ENCODE measurements at regions not wholly inside any gene's neighbourhood (a gene's known extent, or its start where the extent isn't known, plus 50 kb on each side); places are given as distances from the start of the nearest gene placed in this dataset.

DNA sequence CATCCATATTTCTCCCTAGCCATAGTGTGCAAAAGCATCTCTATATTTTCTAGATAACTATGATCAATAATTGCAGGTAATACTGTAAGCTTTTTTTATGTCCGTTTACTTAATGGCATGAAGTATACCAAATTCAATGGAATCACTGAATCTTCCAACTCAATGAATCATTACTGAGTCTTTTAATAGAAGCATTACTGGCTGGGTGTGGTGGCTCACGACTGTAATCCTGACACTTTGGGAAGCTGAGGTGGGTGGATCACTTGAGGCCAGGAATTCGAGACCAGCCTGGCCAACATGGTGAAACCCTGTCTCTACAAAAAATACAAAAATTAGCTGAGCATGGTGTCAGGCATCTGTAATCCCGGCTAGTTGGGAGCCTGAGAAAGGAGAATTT is 372.5 kb downstream of the BMPER start:
- Mint-ChIP-seq H3K27ac (ENCODE audit: unreplicated experiment) (no peak overlapping the region), H3K4me1 (ENCODE audit: low read depth, unreplicated experiment) (no peaks in the 10 kb centered on the region), H3K4me3 (ENCODE audit: unreplicated experiment) (no peak overlapping the region), H3K36me3 (ENCODE audit: unreplicated experiment) (peaks cover 6% of the 10 kb centered on the region), H3K27me3 (ENCODE audit: unreplicated experiment) (no peaks in the 10 kb centered on the region), H3K9me3 (ENCODE audit: unreplicated experiment) (no peaks in the 10 kb centered on the region)
- TF ChIP-seq, protein P1, sequence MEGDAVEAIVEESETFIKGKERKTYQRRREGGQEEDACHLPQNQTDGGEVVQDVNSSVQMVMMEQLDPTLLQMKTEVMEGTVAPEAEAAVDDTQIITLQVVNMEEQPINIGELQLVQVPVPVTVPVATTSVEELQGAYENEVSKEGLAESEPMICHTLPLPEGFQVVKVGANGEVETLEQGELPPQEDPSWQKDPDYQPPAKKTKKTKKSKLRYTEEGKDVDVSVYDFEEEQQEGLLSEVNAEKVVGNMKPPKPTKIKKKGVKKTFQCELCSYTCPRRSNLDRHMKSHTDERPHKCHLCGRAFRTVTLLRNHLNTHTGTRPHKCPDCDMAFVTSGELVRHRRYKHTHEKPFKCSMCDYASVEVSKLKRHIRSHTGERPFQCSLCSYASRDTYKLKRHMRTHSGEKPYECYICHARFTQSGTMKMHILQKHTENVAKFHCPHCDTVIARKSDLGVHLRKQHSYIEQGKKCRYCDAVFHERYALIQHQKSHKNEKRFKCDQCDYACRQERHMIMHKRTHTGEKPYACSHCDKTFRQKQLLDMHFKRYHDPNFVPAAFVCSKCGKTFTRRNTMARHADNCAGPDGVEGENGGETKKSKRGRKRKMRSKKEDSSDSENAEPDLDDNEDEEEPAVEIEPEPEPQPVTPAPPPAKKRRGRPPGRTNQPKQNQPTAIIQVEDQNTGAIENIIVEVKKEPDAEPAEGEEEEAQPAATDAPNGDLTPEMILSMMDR (IDR thresholded peaks at IDR 0.05; ENCODE audit: partially characterized antibody, unreplicated experiment) = no peak
- no peak for DNase-seq

DNA sequence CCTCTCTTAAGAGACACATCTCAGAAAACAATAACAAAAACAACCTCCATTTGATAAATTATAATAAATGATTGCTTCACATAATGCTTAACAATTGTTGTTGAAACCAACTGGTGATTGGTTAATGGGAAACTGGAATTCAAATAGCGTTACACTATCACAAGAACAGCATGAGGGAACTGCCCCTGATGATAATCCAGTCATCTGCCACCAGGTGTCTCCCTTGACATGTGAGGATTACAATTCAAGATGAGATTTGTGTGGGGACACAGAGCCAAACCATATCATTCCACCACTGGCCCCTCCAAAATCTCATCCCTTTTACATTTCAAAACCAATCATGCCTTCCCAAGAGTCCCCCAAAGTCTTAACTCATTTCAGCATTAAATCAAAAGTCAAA is 375.9 kb downstream of the BMPER start:
- H3K9me3 Mint-ChIP-seq (ENCODE audit: unreplicated experiment) = no peaks in the 10 kb centered on the region
- H3K36me3 Mint-ChIP-seq (ENCODE audit: unreplicated experiment) = peaks cover 13% of the 10 kb centered on the region
- TF ChIP-seq, protein P1 (IDR thresholded peaks at IDR 0.05; ENCODE audit: partially characterized antibody, unreplicated experiment) = no peak
- no peaks in the 10 kb centered on the region for H3K4me1 Mint-ChIP-seq (ENCODE audit: low read depth, unreplicated experiment)
- no peak overlapping the region for H3K27ac Mint-ChIP-seq (ENCODE audit: unreplicated experiment)
- peaks cover 1% of the 10 kb centered on the region for H3K27me3 Mint-ChIP-seq (ENCODE audit: unreplicated experiment)
- no peak for DNase-seq
- H3K4me3 Mint-ChIP-seq (ENCODE audit: unreplicated experiment) = no peak overlapping the region

DNA sequence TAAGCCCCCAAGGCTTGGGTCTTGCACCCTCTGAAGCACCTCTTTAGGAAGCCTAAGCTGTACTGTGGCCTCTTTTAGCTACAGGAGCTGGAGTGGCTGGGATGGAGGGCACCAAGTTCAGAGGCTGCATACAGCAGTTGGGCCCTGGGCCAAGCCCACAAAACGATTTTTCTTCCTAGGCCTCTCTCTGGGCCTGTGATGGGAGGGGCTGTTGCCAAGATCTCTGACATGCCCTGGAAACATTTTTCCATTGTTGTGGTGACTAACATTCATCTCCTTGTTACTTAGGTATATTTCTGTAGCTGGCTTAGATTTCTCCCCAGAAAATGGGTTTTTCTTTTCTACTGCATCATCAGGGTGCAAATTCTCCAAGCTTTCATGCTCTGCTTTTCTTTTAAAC is 375.7 kb upstream of the NPSR1 start:
- DNase-seq = no peak
- Mint-ChIP-seq H3K27ac (ENCODE audit: unreplicated experiment) (no peak overlapping the region), H3K4me3 (ENCODE audit: unreplicated experiment) (no peak overlapping the region), H3K36me3 (ENCODE audit: unreplicated experiment) (peaks cover 13% of the 10 kb centered on the region), H3K4me1 (ENCODE audit: low read depth, unreplicated experiment) (no peaks in the 10 kb centered on the region), H3K9me3 (ENCODE audit: unreplicated experiment) (no peaks in the 10 kb centered on the region), H3K27me3 (ENCODE audit: unreplicated experiment) (peaks cover 1% of the 10 kb centered on the region)
- TF ChIP-seq, protein P1 (IDR thresholded peaks at IDR 0.05; ENCODE audit: partially characterized antibody, unreplicated experiment) = no peak

DNA sequence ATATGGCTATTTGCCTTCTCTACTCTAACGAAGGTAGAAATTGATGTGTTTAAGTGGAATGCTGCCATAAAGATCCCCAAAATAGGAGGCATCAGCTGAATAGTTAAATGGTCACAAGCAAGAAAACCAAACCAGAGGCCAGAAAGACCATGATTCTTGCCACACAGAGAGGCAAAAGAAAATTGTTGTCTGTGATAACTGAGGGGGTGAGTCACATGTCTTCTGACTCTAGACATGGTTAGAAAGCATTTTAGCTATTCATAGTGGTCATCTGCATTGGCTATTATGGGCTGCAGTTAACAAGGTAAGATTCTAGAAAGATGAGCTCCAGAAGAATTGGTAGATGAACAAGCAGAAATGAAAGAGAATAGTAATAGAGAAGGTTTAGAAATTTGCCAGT is 361.4 kb upstream of the NPSR1 start:
- Mint-ChIP-seq H3K4me3 (ENCODE audit: unreplicated experiment) (no peak overlapping the region), H3K4me1 (ENCODE audit: low read depth, unreplicated experiment) (no peaks in the 10 kb centered on the region), H3K9me3 (ENCODE audit: unreplicated experiment) (no peaks in the 10 kb centered on the region), H3K27me3 (ENCODE audit: unreplicated experiment) (peaks cover 1% of the 10 kb centered on the region), H3K27ac (ENCODE audit: unreplicated experiment) (no peak overlapping the region), H3K36me3 (ENCODE audit: unreplicated experiment) (no peaks in the 10 kb centered on the region)
- TF ChIP-seq, protein P1 (IDR thresholded peaks at IDR 0.05; ENCODE audit: partially characterized antibody, unreplicated experiment) = no peak
- DNase-seq = no peak

DNA sequence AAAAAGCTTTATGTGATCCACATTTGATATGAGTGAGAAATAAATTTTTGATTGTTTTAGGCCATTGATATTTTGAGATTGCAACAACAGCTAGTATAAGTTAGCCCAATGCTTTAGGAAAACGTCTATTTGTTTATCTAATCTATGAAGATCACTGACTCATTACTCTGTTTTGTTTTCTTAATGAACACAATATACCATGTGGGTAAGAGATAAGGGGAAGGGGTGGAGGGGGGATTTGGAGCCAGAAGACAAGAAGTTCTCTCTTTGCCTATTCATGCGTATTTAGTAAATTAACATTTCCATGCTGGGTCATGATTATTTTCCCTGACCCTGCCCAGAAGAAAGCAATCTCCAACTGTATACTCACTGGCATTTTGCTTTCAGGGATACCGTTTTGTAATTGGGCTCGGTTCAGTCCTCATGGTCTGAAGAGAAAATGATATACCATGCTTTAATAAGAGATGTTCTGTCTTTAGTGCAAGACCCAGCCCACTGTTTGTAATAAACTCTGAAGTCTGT is 359.5 kb upstream of the NPSR1 start:
- H3K27me3 Mint-ChIP-seq (ENCODE audit: unreplicated experiment) = peaks cover 1% of the 10 kb centered on the region
- H3K4me3 Mint-ChIP-seq (ENCODE audit: unreplicated experiment) = no peak overlapping the region
- no peak for DNase-seq
- no peaks in the 10 kb centered on the region for H3K36me3 Mint-ChIP-seq (ENCODE audit: unreplicated experiment)
- no peaks in the 10 kb centered on the region for H3K4me1 Mint-ChIP-seq (ENCODE audit: low read depth, unreplicated experiment)
- H3K9me3 Mint-ChIP-seq (ENCODE audit: unreplicated experiment) = no peaks in the 10 kb centered on the region
- no peak overlapping the region for H3K27ac Mint-ChIP-seq (ENCODE audit: unreplicated experiment)
- TF ChIP-seq, protein P1 (IDR thresholded peaks at IDR 0.05; ENCODE audit: partially characterized antibody, unreplicated experiment) = no peak

Data from glutamatergic neuron (in vitro differentiated cells).